HG03460 (cell line): ENCODE measurements at regions not wholly inside any gene's neighbourhood (a gene's known extent, or its start where the extent isn't known, plus 50 kb on each side); places are given as distances from the start of the nearest gene placed in this dataset.

ENCODE experiments used
- ATAC-seq: cut with Tn5 transposase; IDR thresholded peaks from one replicate; pipeline ENCODE4 v1.9.1; 2021; ENCODE audit not compliant: unreplicated experiment

GRCh38 chr5:63374085-63374484, 588.2 kb downstream of the HTR1A start:
- ATAC-seq, result no peak

DNA sequence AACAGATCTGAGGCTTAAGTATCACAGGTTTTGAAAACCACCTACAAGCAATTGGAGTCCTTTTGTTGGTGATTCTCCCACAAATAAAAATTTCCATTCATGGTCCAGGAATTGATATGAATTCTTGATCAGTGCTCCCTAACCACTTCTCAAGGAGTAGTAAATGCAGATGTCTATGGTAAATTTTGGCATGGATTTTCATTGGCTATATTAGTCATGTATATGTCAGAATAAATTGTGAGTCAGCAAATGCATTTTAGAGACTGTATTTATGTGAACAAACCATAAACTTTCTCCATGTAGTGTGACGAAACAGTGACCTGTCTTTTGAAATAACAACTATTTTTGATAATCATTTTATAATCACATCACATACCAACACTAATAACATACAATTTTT, 611.1 kb downstream of the HTR1A start:
- no peak for ATAC-seq

DNA sequence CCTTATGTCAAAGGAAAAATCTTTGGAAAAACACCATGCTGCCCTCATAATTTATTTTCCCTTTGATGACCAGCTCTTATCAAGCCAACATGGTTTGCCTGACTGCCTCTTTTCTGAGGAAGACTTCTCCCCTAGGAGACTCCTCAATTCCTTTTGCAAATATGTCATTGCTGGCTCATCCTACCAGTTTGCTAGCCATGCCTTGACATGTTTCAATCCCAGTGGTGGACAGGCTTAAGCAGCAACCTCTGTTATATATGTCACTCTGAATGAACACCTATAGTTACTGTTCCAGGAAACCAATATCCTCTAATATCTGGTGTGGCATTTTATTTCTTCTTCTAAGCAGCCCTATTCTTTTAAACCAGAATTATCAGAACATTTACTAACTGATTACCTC, 615.8 kb downstream of the HTR1A start:
- ATAC-seq, result no peak

GRCh38 chr5:63341442-63341841, 620.8 kb downstream of the HTR1A start:
- no peak for ATAC-seq

DNA sequence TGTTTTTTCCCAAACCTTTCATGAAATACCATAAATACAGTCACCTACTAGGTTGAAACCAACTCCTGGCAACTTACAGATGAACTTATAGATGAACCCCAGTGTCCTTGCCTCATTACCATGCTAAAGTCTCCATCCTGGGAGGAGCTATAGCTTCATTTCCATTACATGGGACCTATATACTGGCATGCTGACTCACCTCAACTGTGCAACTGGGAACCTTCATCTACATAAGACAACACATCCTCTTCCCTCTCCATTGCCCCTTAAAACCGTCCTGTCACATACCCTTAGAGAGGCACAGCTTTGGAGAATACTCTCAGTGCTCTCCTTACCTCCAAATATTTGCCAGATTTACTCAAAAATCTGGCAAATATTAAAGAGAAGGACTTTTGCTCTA, 638.3 kb downstream of the HTR1A start:
- ATAC-seq, result no peak

GRCh38 chr5:63314551-63314950, 647.7 kb downstream of the HTR1A start:
- ATAC-seq, result no peak

- no peak for ATAC-seq
These were observed 651.6 kb downstream of the HTR1A start for GRCh38 chr5:63310644-63311043.

DNA sequence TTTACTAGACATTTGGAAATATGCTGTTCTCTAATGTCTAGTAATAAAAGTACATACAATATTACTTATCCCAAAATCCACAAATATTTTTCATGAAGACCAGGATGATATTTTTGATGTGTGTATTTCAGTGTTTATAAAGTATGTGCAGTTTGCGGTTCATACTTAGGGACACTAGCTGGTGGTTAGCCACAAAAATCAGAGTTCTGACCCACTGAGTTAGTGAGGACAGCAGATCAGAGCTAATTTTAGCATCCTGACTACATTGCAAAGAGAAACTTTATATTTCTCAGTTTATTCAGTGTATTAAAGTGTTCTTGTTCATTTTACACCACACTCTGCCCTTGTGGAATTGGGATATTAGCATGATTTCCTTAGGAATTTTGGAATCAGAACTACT, 655.3 kb downstream of the HTR1A start:
- no peak for ATAC-seq

GRCh38 chr5:63293317-63293716, 668.9 kb downstream of the HTR1A start:
- ATAC-seq, result no peak

- ATAC-seq, result no peak
These were observed 675.5 kb downstream of the HTR1A start for GRCh38 chr5:63286724-63287123.

DNA sequence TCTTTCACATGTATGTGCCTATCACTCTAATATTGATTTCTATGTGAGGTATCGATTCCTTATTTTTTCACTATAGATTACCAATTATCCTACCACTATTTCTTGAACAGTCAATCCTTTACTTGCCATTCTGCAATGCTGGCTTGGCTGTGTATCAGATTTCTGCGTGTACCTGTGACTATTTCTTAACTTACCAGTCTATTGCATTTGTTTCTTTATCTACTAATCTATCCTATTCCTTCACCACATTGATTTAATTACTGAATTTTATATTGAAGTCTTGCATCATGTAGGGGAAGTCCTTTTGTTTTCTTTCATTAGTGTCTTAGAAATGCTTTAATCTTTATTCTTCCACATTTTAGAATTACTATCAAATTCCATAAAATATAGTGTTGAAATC, 684.8 kb downstream of the LRRC70 start:
- no peak for ATAC-seq

- ATAC-seq, result no peak
These were observed 683.8 kb downstream of the LRRC70 start for GRCh38 chr5:63262185-63262981.

DNA sequence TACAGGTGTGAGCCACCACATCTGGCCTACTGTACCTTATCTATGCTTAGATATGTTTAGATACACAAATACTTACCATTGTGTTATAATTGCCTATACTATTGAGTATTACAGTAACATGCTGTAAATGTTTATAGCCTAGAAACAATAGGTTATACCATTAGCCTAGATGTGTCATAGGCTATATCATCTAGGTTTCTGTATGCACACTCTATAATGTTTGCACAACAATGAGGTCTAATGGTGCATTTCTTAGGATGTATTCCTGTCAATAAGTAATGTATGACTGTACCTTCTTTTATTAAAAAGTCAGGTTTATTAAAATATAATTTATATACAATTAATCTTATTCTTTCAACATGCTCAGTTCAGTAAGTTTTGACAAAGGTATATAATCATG, 683.1 kb downstream of the LRRC70 start:
- no peak for ATAC-seq

DNA sequence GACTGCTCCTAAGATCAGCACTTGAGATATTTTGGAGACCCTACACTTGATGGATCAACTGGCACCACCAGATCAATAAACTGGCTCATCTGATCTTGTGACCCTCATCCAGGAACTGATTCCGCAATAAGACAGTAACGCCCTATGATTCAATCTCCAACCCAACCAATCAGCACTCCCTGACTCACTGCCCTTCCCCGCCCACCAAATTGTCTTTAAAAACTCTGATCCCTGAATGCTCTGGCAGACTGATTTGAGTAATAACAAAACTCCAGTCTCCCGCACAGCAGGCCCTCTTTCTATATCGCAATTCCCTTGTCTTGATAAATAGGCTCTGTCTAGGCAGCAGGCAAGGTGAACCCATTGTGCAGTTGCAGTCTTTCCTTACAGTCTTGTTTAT, 677.0 kb downstream of the LRRC70 start:
- no peak for ATAC-seq

DNA sequence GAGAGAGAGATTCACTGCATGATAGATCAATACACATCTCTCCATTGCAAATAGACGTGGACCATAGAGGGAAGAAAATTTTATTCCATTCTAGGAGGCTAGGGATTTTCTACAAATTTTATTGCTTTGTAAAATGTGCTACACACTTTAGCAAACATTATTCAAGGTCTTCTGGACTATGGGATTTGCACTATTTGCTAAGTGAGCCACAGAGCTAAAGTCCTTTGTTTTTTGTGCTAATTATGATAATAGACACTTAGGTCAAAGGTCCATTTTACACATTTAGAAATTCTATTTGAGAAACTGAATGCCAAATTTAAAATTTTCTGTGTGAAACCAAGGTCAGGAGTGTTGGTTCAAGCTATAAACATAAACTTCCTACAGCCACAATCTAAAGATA, 672.3 kb downstream of the LRRC70 start:
- ATAC-seq, result no peak

DNA sequence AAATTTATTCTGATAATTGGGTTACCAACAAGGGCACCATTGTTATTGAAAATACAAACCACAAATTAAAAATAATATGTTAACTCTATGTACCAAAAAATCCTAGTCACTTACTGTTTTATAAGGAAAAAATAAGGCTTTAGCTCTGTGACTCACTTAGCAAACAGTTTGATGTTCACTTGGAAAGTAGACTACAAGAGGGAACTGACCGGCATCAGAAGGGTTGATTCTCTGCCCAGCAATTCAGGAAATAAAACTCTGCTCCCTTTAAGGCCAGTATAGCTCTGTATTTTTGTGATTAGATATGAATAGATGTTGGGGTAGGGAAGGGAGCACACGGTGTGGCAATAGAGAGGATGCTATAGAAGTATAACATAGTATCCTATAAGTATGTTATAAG, 671.3 kb downstream of the LRRC70 start:
- ATAC-seq, result no peak

DNA sequence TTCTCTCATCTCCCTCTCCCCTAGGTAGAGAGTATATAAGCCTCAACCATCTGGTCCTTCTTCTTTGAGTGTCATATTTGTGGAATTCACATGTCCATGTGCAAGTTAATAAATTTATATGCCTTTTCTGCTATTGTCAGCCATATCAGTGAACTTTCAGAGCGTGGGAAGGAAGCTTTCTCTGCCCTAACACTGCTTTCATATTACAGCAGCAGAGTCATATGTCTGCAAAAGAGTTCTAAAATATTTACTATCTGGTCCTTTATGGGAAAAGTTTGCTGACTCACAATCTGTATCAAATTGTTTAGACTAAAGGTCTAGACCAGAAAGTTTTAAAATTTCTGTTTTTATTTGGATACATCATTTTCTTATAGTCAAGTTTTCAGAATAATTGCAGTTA, 669.0 kb downstream of the LRRC70 start:
- no peak for ATAC-seq

GRCh38 chr5:63245271-63245670, 666.7 kb downstream of the LRRC70 start:
- no peak for ATAC-seq

- ATAC-seq, result no peak
These were observed 661.6 kb downstream of the LRRC70 start for GRCh38 chr5:63240063-63240755.

DNA sequence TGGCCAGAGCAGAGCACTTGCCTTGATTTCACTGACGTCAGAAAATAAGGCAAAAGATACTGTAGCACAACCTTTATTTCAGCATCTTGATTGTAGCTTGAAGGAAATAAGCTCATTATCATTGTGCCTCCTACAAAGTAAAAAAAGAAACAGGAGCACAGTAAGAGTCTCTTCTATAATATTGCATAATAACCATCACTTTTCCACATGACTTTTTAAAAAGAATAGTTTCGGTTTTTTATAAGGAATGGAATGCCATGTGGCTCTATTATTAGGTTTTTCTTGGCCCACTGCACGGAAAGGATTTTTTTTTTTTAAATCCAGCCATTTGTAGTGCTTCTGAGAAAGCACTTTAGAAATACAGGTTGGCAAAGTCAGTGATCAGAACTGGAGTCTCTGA, 655.3 kb downstream of the LRRC70 start:
- no peak for ATAC-seq

GRCh38 chr5:63233361-63233760, 654.7 kb downstream of the LRRC70 start:
- no peak for ATAC-seq

DNA sequence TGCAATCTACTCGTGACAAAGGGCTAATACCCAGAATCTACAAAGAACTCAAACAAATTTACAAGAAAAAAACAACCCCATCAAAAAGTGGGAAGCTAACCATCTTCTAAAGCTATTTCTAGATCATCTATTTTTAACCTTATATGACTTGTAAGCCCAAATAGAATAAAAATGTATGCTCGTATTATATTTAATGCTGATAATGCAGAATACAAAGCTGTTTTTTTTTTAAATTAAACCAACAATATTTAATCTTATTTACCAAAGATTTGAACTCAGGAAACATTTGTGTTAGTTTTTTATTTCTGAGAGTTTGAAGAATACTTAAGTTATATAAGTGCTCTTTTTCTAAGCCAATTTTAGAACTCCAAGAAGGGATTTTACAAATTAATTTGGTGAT, 652.1 kb downstream of the LRRC70 start:
- no peak for ATAC-seq

DNA sequence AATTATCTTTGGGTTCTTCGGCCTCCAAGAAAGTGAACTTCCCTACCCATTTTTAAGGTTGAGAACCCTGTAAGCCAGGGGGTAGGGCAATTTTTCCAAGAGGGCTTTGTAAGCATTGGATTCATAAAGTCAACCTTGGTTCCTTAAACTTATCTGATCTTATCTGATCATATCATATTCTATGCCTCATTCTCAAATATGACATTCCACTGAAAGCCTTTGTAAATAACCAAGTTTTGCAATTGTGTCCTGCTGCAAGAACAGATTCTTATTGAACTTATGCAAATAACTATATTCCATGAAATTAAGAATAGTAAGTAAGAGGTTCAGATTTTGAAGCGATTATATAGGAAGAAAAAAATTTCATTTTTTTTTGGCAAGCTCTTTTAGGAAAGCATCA, 649.5 kb downstream of the LRRC70 start:
- ATAC-seq, result no peak
